ENCODE measurements at regions not wholly inside any gene's neighbourhood (a gene's known extent, or its start where the extent isn't known, plus 50 kb on each side); places are given as distances from the start of the nearest gene placed in this dataset.

DNA sequence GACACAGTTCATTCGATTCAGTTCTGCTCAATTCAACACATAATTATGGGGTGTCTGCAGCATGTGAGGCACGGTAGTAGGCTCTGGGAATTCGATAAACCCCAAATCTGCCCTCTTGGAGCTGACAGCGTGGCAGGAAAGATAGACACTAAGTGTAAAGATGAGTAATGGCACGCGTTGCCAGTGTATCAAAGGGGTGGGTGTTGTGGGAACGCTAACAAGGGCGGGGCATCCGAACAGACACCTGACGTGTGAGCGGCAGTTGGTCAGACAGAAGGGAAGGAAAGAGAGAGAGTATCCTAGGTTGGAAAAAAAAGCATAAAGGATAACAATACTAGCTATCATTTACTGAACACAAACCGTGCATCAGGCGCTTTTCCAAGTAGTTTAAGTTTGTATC lies 125.7 kb upstream of the HAAO start:
- POLR2A ChIA-PET (ENCODE audit: low non-redundant PET): no interaction called here
- no peak overlapping the region for H3K27ac ChIP-seq
- DNase-seq (ENCODE audit: low spot score): no peak
- CTCF ChIA-PET: no interaction called here
- TF ChIP-seq, protein P1, sequence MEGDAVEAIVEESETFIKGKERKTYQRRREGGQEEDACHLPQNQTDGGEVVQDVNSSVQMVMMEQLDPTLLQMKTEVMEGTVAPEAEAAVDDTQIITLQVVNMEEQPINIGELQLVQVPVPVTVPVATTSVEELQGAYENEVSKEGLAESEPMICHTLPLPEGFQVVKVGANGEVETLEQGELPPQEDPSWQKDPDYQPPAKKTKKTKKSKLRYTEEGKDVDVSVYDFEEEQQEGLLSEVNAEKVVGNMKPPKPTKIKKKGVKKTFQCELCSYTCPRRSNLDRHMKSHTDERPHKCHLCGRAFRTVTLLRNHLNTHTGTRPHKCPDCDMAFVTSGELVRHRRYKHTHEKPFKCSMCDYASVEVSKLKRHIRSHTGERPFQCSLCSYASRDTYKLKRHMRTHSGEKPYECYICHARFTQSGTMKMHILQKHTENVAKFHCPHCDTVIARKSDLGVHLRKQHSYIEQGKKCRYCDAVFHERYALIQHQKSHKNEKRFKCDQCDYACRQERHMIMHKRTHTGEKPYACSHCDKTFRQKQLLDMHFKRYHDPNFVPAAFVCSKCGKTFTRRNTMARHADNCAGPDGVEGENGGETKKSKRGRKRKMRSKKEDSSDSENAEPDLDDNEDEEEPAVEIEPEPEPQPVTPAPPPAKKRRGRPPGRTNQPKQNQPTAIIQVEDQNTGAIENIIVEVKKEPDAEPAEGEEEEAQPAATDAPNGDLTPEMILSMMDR (conservative IDR thresholded peaks at IDR 0.05; ENCODE audit: low read depth): no peak

DNA sequence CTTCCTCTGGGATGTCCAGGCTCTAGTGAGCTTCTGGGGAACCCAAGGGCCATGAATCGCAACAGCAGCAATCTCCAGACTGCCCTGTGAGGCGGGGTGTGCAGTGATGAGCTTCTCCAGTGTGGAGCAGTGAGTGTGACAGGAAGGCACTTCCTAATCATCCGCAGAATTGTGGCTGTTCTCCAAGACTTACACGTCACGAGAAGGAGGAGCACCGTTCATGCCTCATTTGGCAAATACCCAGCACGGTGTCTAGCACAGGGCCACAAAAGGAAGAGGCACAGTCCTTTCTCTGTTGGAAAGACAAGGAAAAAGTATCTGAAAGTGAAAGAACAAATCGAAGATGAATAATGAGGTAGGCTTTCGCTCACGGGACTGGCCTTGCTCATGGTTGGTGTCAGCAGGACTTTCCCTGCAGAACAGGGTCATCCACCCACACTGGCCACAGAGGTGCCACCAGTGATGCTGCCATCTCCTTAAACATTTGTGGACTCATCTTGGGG lies 125.1 kb upstream of the HAAO start:
- ChIA-PET POLR2A (ENCODE audit: low non-redundant PET) (no interaction called here), CTCF (no interaction called here)
- no peak for DNase-seq (ENCODE audit: low spot score)
- no peak overlapping the region for H3K27ac ChIP-seq
- TF ChIP-seq, protein P1 (conservative IDR thresholded peaks at IDR 0.05; ENCODE audit: low read depth): no peak

DNA sequence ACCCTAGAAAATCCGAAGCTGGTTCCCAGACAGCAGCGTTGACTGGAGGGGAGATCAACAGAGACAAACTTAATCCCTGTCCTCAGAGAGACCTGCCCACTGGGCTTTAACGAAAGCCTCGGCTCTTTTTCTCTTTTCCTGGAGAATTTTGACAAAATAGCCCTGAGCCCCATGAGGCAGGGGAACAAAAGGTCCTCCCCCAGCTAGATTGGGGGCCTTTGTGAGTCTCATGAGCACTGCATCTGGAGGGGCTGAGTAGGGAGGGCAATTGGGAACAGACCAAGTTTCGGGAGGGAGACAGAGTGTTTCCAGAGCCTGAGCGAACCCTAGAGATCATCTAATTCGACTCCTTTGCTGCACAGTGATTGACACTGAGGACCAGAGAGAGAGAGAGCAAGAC lies 123.9 kb upstream of the HAAO start:
- no peak overlapping the region for H3K27ac ChIP-seq
- TF ChIP-seq, protein P1 (conservative IDR thresholded peaks at IDR 0.05; ENCODE audit: low read depth): no peak
- no peak for DNase-seq (ENCODE audit: low spot score)
- ChIA-PET CTCF (no interaction called here), POLR2A (ENCODE audit: low non-redundant PET) (no interaction called here)

DNA sequence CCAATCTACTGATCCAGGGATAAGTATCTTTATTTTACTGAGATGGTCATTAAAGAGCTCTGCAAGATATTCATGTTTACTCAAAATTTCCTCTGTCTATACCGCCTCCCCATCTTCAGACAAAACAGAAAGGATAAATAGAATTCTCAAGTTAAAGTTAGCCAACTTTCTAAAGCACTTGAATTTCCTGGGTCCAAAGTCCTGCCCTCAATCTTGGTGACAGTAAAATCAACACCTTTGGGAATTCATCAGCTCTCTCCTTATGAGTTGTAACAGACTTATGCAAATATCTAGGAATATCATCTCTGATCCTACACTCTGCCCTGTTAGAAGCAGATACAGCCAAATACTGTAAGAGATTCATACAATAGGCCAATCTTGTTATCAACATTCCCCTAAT lies 122.5 kb upstream of the HAAO start:
- TF ChIP-seq, protein P1 (conservative IDR thresholded peaks at IDR 0.05; ENCODE audit: low read depth): no peak
- DNase-seq (ENCODE audit: low spot score): no peak
- CTCF ChIA-PET: no interaction called here
- POLR2A ChIA-PET (ENCODE audit: low non-redundant PET): no interaction called here
- no peak overlapping the region for H3K27ac ChIP-seq

DNA sequence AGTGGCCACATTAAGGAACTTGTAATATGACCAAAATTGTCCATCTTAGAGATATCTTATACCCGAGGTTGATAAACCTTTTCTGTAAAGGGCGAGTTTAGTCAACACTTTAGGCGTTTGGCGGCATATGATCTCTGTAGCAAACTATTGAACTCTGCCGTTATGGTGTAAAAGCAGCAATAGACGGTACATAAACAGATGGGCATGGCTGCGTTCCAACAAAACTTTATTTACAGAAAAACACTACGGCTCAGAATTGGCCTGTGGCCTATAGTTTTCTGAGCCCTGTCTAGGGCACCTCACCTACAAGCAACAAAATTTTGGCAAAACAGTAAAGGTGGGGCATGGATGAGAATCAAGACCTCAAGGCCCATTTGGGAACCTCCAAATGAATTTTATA lies 121.9 kb upstream of the HAAO start:
- ChIA-PET CTCF (no interaction called here), POLR2A (ENCODE audit: low non-redundant PET) (no interaction called here)
- DNase-seq (ENCODE audit: low spot score): no peak
- TF ChIP-seq, protein P1 (conservative IDR thresholded peaks at IDR 0.05; ENCODE audit: low read depth): no peak
- no peak overlapping the region for H3K27ac ChIP-seq

DNA sequence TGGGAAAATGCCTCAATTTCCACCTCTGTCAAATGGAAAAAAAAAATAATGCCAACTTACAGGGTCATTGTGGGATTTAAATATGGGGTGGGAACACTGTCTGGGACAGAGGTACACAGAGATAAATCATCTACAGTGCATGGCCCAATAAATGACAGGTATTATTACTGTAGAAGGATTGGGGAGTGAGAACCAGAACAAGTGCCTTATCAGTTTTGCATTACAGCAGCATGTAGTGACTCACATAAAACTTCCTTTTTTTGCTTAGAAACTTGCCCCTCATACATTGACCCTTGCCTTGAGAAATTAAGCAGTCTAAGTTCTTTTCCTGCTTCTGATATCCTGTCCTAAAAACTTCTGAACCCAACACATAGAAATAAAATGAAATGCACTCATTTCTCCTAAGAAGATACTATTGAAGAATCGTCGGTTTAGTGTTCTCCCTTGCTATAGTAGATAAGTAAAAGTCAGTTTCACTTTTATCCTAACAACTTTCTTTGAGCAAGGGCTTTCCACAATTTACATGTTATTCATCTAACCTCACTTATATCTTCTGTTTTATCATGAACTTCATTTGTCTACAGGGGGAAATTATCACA lies 121.0 kb upstream of the HAAO start:
- TF ChIP-seq, protein P1 (conservative IDR thresholded peaks at IDR 0.05; ENCODE audit: low read depth): no peak
- ChIA-PET CTCF (no interaction called here), POLR2A (ENCODE audit: low non-redundant PET) (no interaction called here)
- no peak for DNase-seq (ENCODE audit: low spot score)
- H3K27ac ChIP-seq: no peak overlapping the region

All from RWPE1 (cell line).